ENCODE measurements at regions not wholly inside any gene's neighbourhood (a gene's known extent, or its start where the extent isn't known, plus 50 kb on each side); places are given as distances from the start of the nearest gene placed in this dataset.

DNA sequence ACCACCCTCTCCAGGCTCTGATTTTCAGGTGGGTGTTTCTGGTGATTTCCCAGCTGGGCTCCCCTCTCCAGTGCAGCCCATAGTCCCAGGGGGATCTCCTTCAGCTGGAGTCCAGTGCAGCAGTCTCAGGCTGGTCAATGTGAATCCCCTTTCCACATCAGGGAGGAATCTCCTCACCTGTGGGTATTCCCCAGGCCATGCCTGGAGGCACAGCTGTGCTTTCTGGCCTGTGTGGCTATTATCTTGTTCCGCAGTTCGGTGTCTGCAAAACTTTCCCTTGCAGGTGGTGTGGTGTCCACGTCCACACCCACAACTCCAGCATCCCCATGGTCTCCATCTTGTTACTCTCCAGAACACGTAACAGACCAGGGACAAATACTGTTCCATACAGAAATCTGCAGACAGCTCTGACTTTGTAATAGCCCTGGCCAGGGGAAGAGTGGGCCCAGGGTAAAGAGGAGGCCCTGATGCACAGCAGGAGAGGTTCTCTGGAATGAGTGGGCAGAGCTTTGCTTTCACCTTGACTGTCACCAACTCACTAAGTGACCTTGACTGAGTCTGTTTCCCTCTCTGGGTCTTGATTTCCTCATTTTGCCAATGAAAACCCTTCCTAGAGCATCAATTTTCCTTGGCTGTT, 183.2 kb downstream of the CSNK2A3 start:
- Histone ChIP-seq H3K27ac (replicated peaks) (no peak overlapping the region), H3K4me3 (no peak overlapping the region), H3K27me3 (ENCODE audit: low read depth) (no peaks in the 10 kb centered on the region), H3K4me1 (peaks cover 19% of the 10 kb centered on the region), H3K9me3 (replicated peaks) (no peaks in the 10 kb centered on the region), H3K36me3 (no peaks in the 10 kb centered on the region)
- TF ChIP-seq, protein P1, sequence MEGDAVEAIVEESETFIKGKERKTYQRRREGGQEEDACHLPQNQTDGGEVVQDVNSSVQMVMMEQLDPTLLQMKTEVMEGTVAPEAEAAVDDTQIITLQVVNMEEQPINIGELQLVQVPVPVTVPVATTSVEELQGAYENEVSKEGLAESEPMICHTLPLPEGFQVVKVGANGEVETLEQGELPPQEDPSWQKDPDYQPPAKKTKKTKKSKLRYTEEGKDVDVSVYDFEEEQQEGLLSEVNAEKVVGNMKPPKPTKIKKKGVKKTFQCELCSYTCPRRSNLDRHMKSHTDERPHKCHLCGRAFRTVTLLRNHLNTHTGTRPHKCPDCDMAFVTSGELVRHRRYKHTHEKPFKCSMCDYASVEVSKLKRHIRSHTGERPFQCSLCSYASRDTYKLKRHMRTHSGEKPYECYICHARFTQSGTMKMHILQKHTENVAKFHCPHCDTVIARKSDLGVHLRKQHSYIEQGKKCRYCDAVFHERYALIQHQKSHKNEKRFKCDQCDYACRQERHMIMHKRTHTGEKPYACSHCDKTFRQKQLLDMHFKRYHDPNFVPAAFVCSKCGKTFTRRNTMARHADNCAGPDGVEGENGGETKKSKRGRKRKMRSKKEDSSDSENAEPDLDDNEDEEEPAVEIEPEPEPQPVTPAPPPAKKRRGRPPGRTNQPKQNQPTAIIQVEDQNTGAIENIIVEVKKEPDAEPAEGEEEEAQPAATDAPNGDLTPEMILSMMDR (IDR thresholded peaks at IDR 0.05; ENCODE audit: borderline replicate concordance) = no peak
- intact Hi-C loops (cut with micrococcal nuclease) = no loop called here
- no peak for DNase-seq

DNA sequence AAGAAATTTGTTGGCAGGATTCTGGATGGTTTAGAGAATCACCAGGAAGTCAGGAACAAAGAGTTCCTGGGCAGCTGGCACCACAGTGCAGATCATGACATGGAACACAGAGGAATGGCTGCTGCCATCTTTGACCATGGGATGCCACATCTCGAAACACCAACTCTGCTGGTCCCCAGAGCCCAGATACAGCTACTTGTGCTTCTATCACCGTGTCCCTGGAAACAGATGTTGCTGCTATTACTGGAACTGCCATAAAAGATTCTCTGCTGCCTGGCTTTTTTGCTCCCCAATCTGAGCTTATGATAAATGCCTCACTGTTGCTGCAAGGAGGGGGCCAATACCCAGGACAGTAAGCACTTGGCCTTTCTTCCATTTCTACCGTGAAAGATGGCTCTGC, 185.2 kb downstream of the CSNK2A3 start:
- no peaks in the 10 kb centered on the region for H3K9me3 ChIP-seq (replicated peaks)
- H3K4me3 ChIP-seq = no peak overlapping the region
- no peak for DNase-seq
- H3K27me3 ChIP-seq (ENCODE audit: low read depth) = no peaks in the 10 kb centered on the region
- intact Hi-C loops (cut with micrococcal nuclease) = no loop called here
- no peak overlapping the region for H3K27ac ChIP-seq (replicated peaks)
- TF ChIP-seq, protein P1 (IDR thresholded peaks at IDR 0.05; ENCODE audit: borderline replicate concordance) = no peak
- peaks cover 18% of the 10 kb centered on the region for H3K4me1 ChIP-seq
- H3K36me3 ChIP-seq = no peaks in the 10 kb centered on the region

DNA sequence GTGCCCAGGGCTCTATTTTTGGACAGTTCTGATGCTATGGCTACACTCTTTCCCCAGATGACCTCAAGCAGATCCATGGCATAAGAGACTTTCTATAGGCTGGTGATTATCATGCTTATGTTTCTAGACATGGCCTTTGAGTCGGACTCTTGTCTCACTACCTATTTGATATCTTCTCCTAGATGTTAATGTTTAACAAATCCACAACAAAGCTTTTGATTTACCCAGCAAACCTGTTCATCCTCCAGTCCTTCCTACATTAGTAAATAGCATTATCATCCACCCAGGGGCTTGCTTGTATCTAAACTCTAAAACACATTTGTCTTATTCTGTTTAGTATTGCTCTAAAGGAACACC, 188.7 kb downstream of the CSNK2A3 start:
- intact Hi-C loops (cut with micrococcal nuclease) = no loop called here
- no peak overlapping the region for H3K27ac ChIP-seq (replicated peaks)
- H3K4me1 ChIP-seq = no peaks in the 10 kb centered on the region
- H3K36me3 ChIP-seq = no peaks in the 10 kb centered on the region
- H3K27me3 ChIP-seq (ENCODE audit: low read depth) = no peaks in the 10 kb centered on the region
- DNase-seq = no peak
- H3K4me3 ChIP-seq = no peak overlapping the region
- H3K9me3 ChIP-seq (replicated peaks) = peaks cover 15% of the 10 kb centered on the region
- TF ChIP-seq, protein P1 (IDR thresholded peaks at IDR 0.05; ENCODE audit: borderline replicate concordance) = no peak

DNA sequence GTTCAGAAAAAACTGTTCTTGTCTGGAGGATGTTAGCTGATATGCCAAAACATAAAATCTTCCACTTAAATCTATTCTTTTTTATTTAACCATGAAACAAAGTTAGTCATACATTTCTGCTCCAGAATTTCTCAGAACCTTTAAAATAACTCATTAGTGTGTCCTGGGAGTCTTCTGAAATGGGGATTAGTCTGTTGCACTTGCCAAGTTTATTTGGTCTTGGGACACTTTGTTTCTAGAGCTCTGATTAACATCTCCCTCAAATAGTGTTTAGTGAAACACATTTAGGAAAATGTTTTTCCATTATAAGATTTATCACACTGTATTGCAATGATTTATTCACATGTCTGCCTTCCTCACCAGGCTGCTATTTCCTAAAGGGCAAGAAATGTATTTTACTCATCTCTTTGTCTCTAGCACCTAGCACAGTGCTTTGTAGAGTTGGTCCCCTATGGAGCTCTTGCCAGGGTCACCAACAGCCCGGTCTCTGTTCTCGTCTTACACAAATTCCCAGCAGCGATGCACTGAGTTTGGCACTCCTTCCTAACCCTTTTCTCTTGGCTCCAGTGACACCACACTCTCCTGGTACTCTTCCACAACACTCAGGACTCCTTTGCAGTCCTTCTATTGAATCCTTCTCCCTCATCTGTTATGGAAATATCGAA, 189.2 kb downstream of the CSNK2A3 start:
- H3K9me3 ChIP-seq (replicated peaks) = peaks cover 15% of the 10 kb centered on the region
- H3K36me3 ChIP-seq = no peaks in the 10 kb centered on the region
- intact Hi-C loops (cut with micrococcal nuclease) = no loop called here
- TF ChIP-seq, protein P1 (IDR thresholded peaks at IDR 0.05; ENCODE audit: borderline replicate concordance) = no peak
- no peak overlapping the region for H3K27ac ChIP-seq (replicated peaks)
- no peak for DNase-seq
- no peaks in the 10 kb centered on the region for H3K27me3 ChIP-seq (ENCODE audit: low read depth)
- no peak overlapping the region for H3K4me3 ChIP-seq
- H3K4me1 ChIP-seq = no peaks in the 10 kb centered on the region

DNA sequence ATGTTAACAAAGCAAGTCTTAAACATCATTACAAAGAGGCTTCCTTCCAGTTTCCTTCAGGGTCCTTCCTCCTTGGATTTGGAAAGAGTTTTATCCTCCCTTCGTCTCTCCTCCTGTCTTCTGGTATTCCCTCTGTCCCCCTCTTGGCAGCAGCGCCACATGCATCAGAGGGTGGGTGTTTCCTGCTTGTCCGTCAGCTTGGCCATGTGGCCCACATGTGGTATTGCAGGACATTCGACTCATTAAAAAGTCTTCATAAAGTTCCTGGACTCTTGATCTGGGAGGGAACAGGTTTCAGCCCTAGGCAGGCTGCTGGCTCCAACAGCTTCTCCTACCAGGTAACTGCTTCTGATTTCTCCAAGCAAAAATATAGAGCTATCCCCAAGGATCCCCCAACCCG, 189.8 kb downstream of the CSNK2A3 start:
- intact Hi-C loops (cut with micrococcal nuclease) = no loop called here
- TF ChIP-seq, protein P1 (IDR thresholded peaks at IDR 0.05; ENCODE audit: borderline replicate concordance) = peak; percentile 27
- Histone ChIP-seq H3K36me3 (no peaks in the 10 kb centered on the region), H3K27ac (replicated peaks) (no peak overlapping the region), H3K4me3 (no peak overlapping the region), H3K27me3 (ENCODE audit: low read depth) (no peaks in the 10 kb centered on the region), H3K4me1 (no peaks in the 10 kb centered on the region), H3K9me3 (replicated peaks) (peaks cover 15% of the 10 kb centered on the region)
- DNase-seq = no peak
